Stimulated activated CD4-positive, alpha-beta T cell treated with anti-CD3 and anti-CD28 coated beads, Interleukin-12 subunit alpha, Interleukin-12 subunit beta, amount 100 ng/mL, for 24 hours (primary cell): ENCODE measurements at regions not wholly inside any gene's neighbourhood (a gene's known extent, or its start where the extent isn't known, plus 50 kb on each side); places are given as distances from the start of the nearest gene placed in this dataset.
A peak's percentile ranks its signal among the peaks of the same experiment; 100 is the strongest.
"Not testable (repeated sequence)": the region's sequence is repeated elsewhere in the genome, so short reads cannot be mapped to it uniquely, and the experiment has no call there.

Experiments used
- DNase-seq, 2 experiments: peaks; one replicate each; pipeline ENCODE4 v3.0.0-alpha.2; 2020; ENCODE audit warnings: low read depth in 2 of 2

- no peak for DNase-seq
Measured at GRCh38 chr9:124125651-124125977, 114.0 kb downstream of the LHX2 start.

- peak; percentile 64 to 77 for DNase-seq
Measured at GRCh38 chr9:124126648-124127646, 115.4 kb downstream of the LHX2 start.

- no peak for DNase-seq
Measured at GRCh38 chr9:124128568-124129166, 117.1 kb downstream of the LHX2 start.

GRCh38 chr9:124130277-124131075, 118.9 kb downstream of the LHX2 start:
- DNase-seq, result no peak

- not testable (repeated sequence) for DNase-seq
Measured at GRCh38 chr9:124131518-124131917, 120.0 kb downstream of the LHX2 start.

- no peak for DNase-seq
Measured at GRCh38 chr9:124132671-124133147, 121.1 kb downstream of the LHX2 start.

- DNase-seq, result no peak
Measured at GRCh38 chr9:124133727-124134126, 122.2 kb downstream of the LHX2 start.

GRCh38 chr9:124134526-124134925, 123.0 kb downstream of the LHX2 start:
- DNase-seq, result no peak

- DNase-seq, result no peak
Measured at GRCh38 chr9:124135813-124136365, 121.9 kb upstream of the NEK6 start.

GRCh38 chr9:124137009-124137943, 120.5 kb upstream of the NEK6 start:
- DNase-seq, result no peak

- DNase-seq, result no peak
Measured at GRCh38 chr9:124137944-124138335, 119.8 kb upstream of the NEK6 start.

GRCh38 chr9:124139001-124139400, 118.7 kb upstream of the NEK6 start:
- no peak for DNase-seq

GRCh38 chr9:124140941-124141568, 116.7 kb upstream of the NEK6 start:
- no peak for DNase-seq

- DNase-seq, result not testable (repeated sequence)
Measured at GRCh38 chr9:124144561-124145123, 113.1 kb upstream of the NEK6 start.

GRCh38 chr9:124146031-124146561, 111.7 kb upstream of the NEK6 start:
- no peak for DNase-seq

GRCh38 chr9:124149992-124150391, 107.8 kb upstream of the NEK6 start:
- no peak for DNase-seq

GRCh38 chr9:124163760-124164255, 93.9 kb upstream of the NEK6 start:
- no peak for DNase-seq

- no peak for DNase-seq
Measured at GRCh38 chr9:124164811-124165210, 92.9 kb upstream of the NEK6 start.

- DNase-seq, result no peak
Measured at GRCh38 chr9:124174433-124174832, 83.3 kb upstream of the NEK6 start.
